Spinal cord (tissue), 9 donors: ENCODE measurements at regions not wholly inside any gene's neighbourhood (a gene's known extent, or its start where the extent isn't known, plus 50 kb on each side); places are given as distances from the start of the nearest gene placed in this dataset.

Experiments
- DNase-seq, 6 donors: peaks; one replicate each; pipeline versions ENCODE4 v3.0.0 to v3.0.0-alpha.2; 2013 to 2015; ENCODE audit warnings: low spot score in 6 of 6, low read depth in 4 of 6
- H3K27ac ChIP-seq: one replicate; pipeline ENCODE4 v1.5.1; 2013; ENCODE audit warnings: low read depth, low read length, control low read depth
- H3K27me3 ChIP-seq: one replicate; pipeline ENCODE4 v1.6.1; 2013; ENCODE audit warnings: low read length; ENCODE audit not compliant: control insufficient read depth, insufficient read depth
- H3K36me3 ChIP-seq: one replicate; pipeline ENCODE4 v1.6.1; 2013; ENCODE audit warnings: low read length; ENCODE audit not compliant: control insufficient read depth, insufficient read depth
- H3K4me1 ChIP-seq: one replicate; pipeline ENCODE4 v1.6.1; 2013; ENCODE audit warnings: low read length; ENCODE audit not compliant: control insufficient read depth, insufficient read depth
- H3K4me3 ChIP-seq: one replicate; pipeline ENCODE4 v1.5.1; 2013; ENCODE audit warnings: low read depth, low read length, control low read depth
- H3K9me3 ChIP-seq: one replicate; pipeline ENCODE4 v1.6.1; 2013; ENCODE audit warnings: low read length; ENCODE audit not compliant: control insufficient read depth, insufficient read depth
- WGBS: methylation state at CpG from one replicate; pipeline ENCODE4 v1.1.5; 2013; ENCODE audit warnings: missing lambda C conversion rate; ENCODE audit not compliant: insufficient coverage; 5-methylcytosine and 5-hydroxymethylcytosine counted together
- donor health status: healthy.

GRCh38 chr1:118254491-118255425 lies 69.7 kb upstream of the SPAG17 start:
- H3K4me1 ChIP-seq: no peaks in the 10 kb centered on the region
- H3K27ac ChIP-seq: no peak overlapping the region
- H3K4me3 ChIP-seq: no peak overlapping the region
- no peak for DNase-seq
- no peaks in the 10 kb centered on the region for H3K9me3 ChIP-seq
- no CpG with 5 or more reads among the region's 4 CpGs for WGBS
- H3K36me3 ChIP-seq: no peaks in the 10 kb centered on the region
- H3K27me3 ChIP-seq: no peaks in the 10 kb centered on the region

- Histone ChIP-seq H3K27ac (no peak overlapping the region), H3K27me3 (no peaks in the 10 kb centered on the region), H3K9me3 (no peaks in the 10 kb centered on the region), H3K4me3 (no peak overlapping the region), H3K4me1 (no peaks in the 10 kb centered on the region), H3K36me3 (no peaks in the 10 kb centered on the region)
- 63% methylated on average over 1 of the region's 2 CpGs for WGBS
- peak in 1 of 6 donors; percentile 48 for DNase-seq
These were observed 69.0 kb upstream of the SPAG17 start for GRCh38 chr1:118254001-118254400.

- H3K27ac ChIP-seq: no peak overlapping the region
- 75% methylated on average over 7 of the region's 10 CpGs for WGBS
- DNase-seq: no peak
These were observed 68.3 kb upstream of the SPAG17 start for GRCh38 chr1:118253053-118253915.

GRCh38 chr1:118252624-118253023 lies 67.6 kb upstream of the SPAG17 start:
- 89% methylated on average over 1 of the region's 3 CpGs for WGBS
- H3K36me3 ChIP-seq: no peaks in the 10 kb centered on the region
- no peak overlapping the region for H3K4me3 ChIP-seq
- no peak for DNase-seq
- H3K4me1 ChIP-seq: no peaks in the 10 kb centered on the region
- H3K27ac ChIP-seq: no peak overlapping the region
- H3K9me3 ChIP-seq: no peaks in the 10 kb centered on the region
- no peaks in the 10 kb centered on the region for H3K27me3 ChIP-seq

More at GRCh38 chr1:118253053-118253915, 68.3 kb upstream of the SPAG17 start:
- no peaks in the 10 kb centered on the region for H3K4me1 ChIP-seq
- no peak overlapping the region for H3K4me3 ChIP-seq
- no peaks in the 10 kb centered on the region for H3K9me3 ChIP-seq
- no peaks in the 10 kb centered on the region for H3K27me3 ChIP-seq
- no peaks in the 10 kb centered on the region for H3K36me3 ChIP-seq

- no peak overlapping the region for H3K27ac ChIP-seq
- 30% methylated on average over 2 of the region's 3 CpGs for WGBS
- DNase-seq: no peak
These were observed 65.2 kb upstream of the SPAG17 start for GRCh38 chr1:118250232-118250631.

GRCh38 chr1:118249641-118250040 lies 64.6 kb upstream of the SPAG17 start:
- no peaks in the 10 kb centered on the region for H3K4me1 ChIP-seq
- H3K36me3 ChIP-seq: no peaks in the 10 kb centered on the region
- 82% methylated on average over 5 of the region's 6 CpGs for WGBS
- H3K4me3 ChIP-seq: no peak overlapping the region
- no peaks in the 10 kb centered on the region for H3K27me3 ChIP-seq
- no peaks in the 10 kb centered on the region for H3K9me3 ChIP-seq
- DNase-seq: no peak
- no peak overlapping the region for H3K27ac ChIP-seq

More at GRCh38 chr1:118250232-118250631, 65.2 kb upstream of the SPAG17 start:
- no peaks in the 10 kb centered on the region for H3K4me1 ChIP-seq
- no peaks in the 10 kb centered on the region for H3K9me3 ChIP-seq
- H3K36me3 ChIP-seq: no peaks in the 10 kb centered on the region
- no peaks in the 10 kb centered on the region for H3K27me3 ChIP-seq
- no peak overlapping the region for H3K4me3 ChIP-seq

GRCh38 chr1:118247593-118247992 lies 62.6 kb upstream of the SPAG17 start:
- 88% methylated on average over 2 of the region's 3 CpGs for WGBS
- Histone ChIP-seq H3K4me1 (no peaks in the 10 kb centered on the region), H3K36me3 (no peaks in the 10 kb centered on the region), H3K9me3 (no peaks in the 10 kb centered on the region), H3K27me3 (no peaks in the 10 kb centered on the region), H3K27ac (no peak overlapping the region), H3K4me3 (no peak overlapping the region)
- peak in 1 of 6 donors; percentile 46 for DNase-seq

GRCh38 chr1:118246646-118247045 lies 61.6 kb upstream of the SPAG17 start:
- DNase-seq: no peak
- Histone ChIP-seq H3K27me3 (no peaks in the 10 kb centered on the region), H3K4me3 (no peak overlapping the region), H3K36me3 (no peaks in the 10 kb centered on the region), H3K27ac (no peak overlapping the region), H3K4me1 (no peaks in the 10 kb centered on the region), H3K9me3 (no peaks in the 10 kb centered on the region)

GRCh38 chr1:118244194-118244593 lies 59.2 kb upstream of the SPAG17 start:
- H3K4me3 ChIP-seq: no peak overlapping the region
- H3K4me1 ChIP-seq: no peaks in the 10 kb centered on the region
- H3K27me3 ChIP-seq: no peaks in the 10 kb centered on the region
- H3K36me3 ChIP-seq: no peaks in the 10 kb centered on the region
- no peak for DNase-seq
- no peak overlapping the region for H3K27ac ChIP-seq
- 60% methylated on average over 3 of the region's 4 CpGs for WGBS
- H3K9me3 ChIP-seq: peaks cover 2% of the 10 kb centered on the region
